GM23338 (cell line): ENCODE measurements at regions not wholly inside any gene's neighbourhood (a gene's known extent, or its start where the extent isn't known, plus 50 kb on each side); places are given as distances from the start of the nearest gene placed in this dataset.

Experiments
- ATAC-seq: fragments of 200-7000 bp; cut with Tn5 transposase; 3 replicates; pipeline ENCODE4 v1.9.1; 2020
- DNase-seq: peaks from one replicate; pipeline ENCODE4 v3.0.0-alpha.2; 2015; ENCODE audit warnings: low spot score
- H2AFZ ChIP-seq: fragments of 200-600 bp; sonication (generic); 2 replicates; pipeline ENCODE4 v1.8.0; 2016; ENCODE audit warnings: antibody characterized with exemption, mild to moderate bottlenecking, moderate library complexity
- H3F3A ChIP-seq: fragments of 200-600 bp; sonication (generic); replicated peaks from 2 replicates; pipeline ENCODE4 v1.8.0; 2017; ENCODE audit warnings: antibody characterized with exemption, mixed run types, low read depth
- H3K27ac ChIP-seq: fragments of 200-600 bp; sonication (generic); 2 replicates; pipeline ENCODE4 v1.6.1; 2016; ENCODE audit warnings: low read depth
- H3K27me3 ChIP-seq: fragments of 200-600 bp; sonication (generic); 2 replicates; pipeline ENCODE4 v1.8.0; 2016; ENCODE audit warnings: mild to moderate bottlenecking, mixed run types, moderate library complexity; ENCODE audit not compliant: insufficient read depth
- H3K36me3 ChIP-seq: fragments of 200-600 bp; sonication (generic); 2 replicates; pipeline ENCODE4 v1.8.0; 2016; ENCODE audit warnings: mild to moderate bottlenecking; ENCODE audit not compliant: insufficient read depth
- H3K4me1 ChIP-seq: fragments of 200-600 bp; sonication (generic); 2 replicates; pipeline ENCODE4 v1.8.0; 2016; ENCODE audit warnings: mild to moderate bottlenecking, moderate library complexity; ENCODE audit not compliant: insufficient read depth
- H3K4me2 ChIP-seq: fragments of 200-600 bp; sonication (generic); 2 replicates; pipeline ENCODE4 v1.7.1; 2017; ENCODE audit warnings: mixed run types
- H3K4me3 ChIP-seq: fragments of 200-600 bp; sonication (generic); 2 replicates; pipeline ENCODE4 v1.6.1; 2016; ENCODE audit warnings: mixed run types
- H3K79me2 ChIP-seq: fragments of 200-600 bp; sonication (generic); replicated peaks from 2 replicates; pipeline ENCODE4 v1.8.0; 2017; ENCODE audit warnings: mild to moderate bottlenecking; ENCODE audit not compliant: insufficient read depth
- H3K9me2 ChIP-seq: fragments of 200-600 bp; sonication (generic); 2 replicates; pipeline ENCODE4 v1.8.0; 2017; ENCODE audit not compliant: insufficient read depth
- H4K20me1 ChIP-seq: fragments of 200-600 bp; sonication (generic); replicated peaks from 2 replicates; pipeline ENCODE4 v1.8.0; 2017; ENCODE audit warnings: mild to moderate bottlenecking; ENCODE audit not compliant: insufficient read depth
- H3K27ac Mint-ChIP-seq: 2 replicates; pipeline ENCODE4 v1.8.0; 2020; ENCODE audit warnings: inconsistent platforms, mild to moderate bottlenecking, moderate library complexity, mixed read lengths
- H3K27me3 Mint-ChIP-seq: 3 replicates; pipeline ENCODE4 v1.8.0; 2022; ENCODE audit warnings: low read depth, mild to moderate bottlenecking, moderate library complexity, mixed read lengths, inconsistent platforms; ENCODE audit not compliant: insufficient read depth, poor library complexity
- H3K36me3 Mint-ChIP-seq: 3 replicates; pipeline ENCODE4 v1.8.0; 2021; ENCODE audit warnings: low read depth, mild to moderate bottlenecking, inconsistent platforms, moderate library complexity, mixed read lengths
- H3K4me1 Mint-ChIP-seq: 3 replicates; pipeline ENCODE4 v1.8.0; 2020; ENCODE audit warnings: mild to moderate bottlenecking, inconsistent platforms, mixed read lengths
- H3K4me3 Mint-ChIP-seq: 3 replicates; pipeline ENCODE4 v1.8.0; 2021; ENCODE audit warnings: moderate library complexity, mild to moderate bottlenecking, inconsistent platforms, mixed read lengths
- H3K9me3 Mint-ChIP-seq: 3 replicates; pipeline ENCODE4 v1.8.0; 2020; ENCODE audit warnings: moderate library complexity, mild to moderate bottlenecking, inconsistent platforms, mixed read lengths
- CREB1 ChIP-seq: fragments of 250-450 bp; sonication (Bioruptor Pico); IDR thresholded peaks from 2 replicates; pipeline ENCODE4 v1.5.0; 2020; ENCODE audit warnings: low read depth, mild to moderate bottlenecking, moderate library complexity
- ETS1 ChIP-seq: IDR thresholded peaks from 2 replicates; pipeline ENCODE4 v1.6.1; 2016; ENCODE audit warnings: antibody characterized with exemption
- EZH2 ChIP-seq: fragments of 200-600 bp; sonication (generic); IDR thresholded peaks from one replicate; pipeline ENCODE4 v1.8.0; 2017; ENCODE audit warnings: antibody characterized with exemption, mild to moderate bottlenecking, low read depth; ENCODE audit not compliant: unreplicated experiment
- EZH2phosphoT487 ChIP-seq: fragments of 200-600 bp; sonication (generic); IDR thresholded peaks from one replicate; pipeline ENCODE4 v1.8.1; 2018; ENCODE audit warnings: antibody characterized with exemption; ENCODE audit not compliant: unreplicated experiment
- JUNB ChIP-seq: IDR thresholded peaks from one replicate; pipeline ENCODE4 v1.6.1; 2016; ENCODE audit warnings: antibody characterized with exemption; ENCODE audit not compliant: unreplicated experiment
- NANOG ChIP-seq: IDR thresholded peaks from 2 replicates; pipeline ENCODE4 v1.6.1; 2016; ENCODE audit warnings: antibody characterized with exemption, borderline replicate concordance
- POLR2AphosphoS5 ChIP-seq: IDR thresholded peaks from 2 replicates; pipeline ENCODE4 v1.6.1; 2016; ENCODE audit warnings: antibody characterized with exemption, low read depth
- REST ChIP-seq: IDR thresholded peaks from one replicate; pipeline ENCODE4 v1.6.1; 2018; ENCODE audit warnings: antibody characterized with exemption; ENCODE audit not compliant: unreplicated experiment
- STAT1 ChIP-seq: IDR thresholded peaks from one replicate; pipeline ENCODE4 v1.6.1; 2016; ENCODE audit warnings: antibody characterized with exemption; ENCODE audit not compliant: unreplicated experiment
- ZNF114 ChIP-seq: fragments of 250-450 bp; sonication (Bioruptor Pico); IDR thresholded peaks from 2 replicates; pipeline ENCODE4 v1.5.0; 2020; ENCODE audit warnings: mild to moderate bottlenecking, moderate library complexity
- ZNF331 ChIP-seq: fragments of 250-450 bp; sonication (Bioruptor Pico); IDR thresholded peaks from 2 replicates; pipeline ENCODE4 v1.5.0; 2020; ENCODE audit warnings: low read depth, mild to moderate bottlenecking, moderate library complexity
- TF ChIP-seq, protein P1 (sequence below): fragments of 250-450 bp; sonication (Bioruptor Pico); IDR thresholded peaks from 2 replicates; pipeline ENCODE4 v1.5.0; 2020; ENCODE audit warnings: mild to moderate bottlenecking, moderate library complexity
- TF ChIP-seq, protein P2 (sequence below), 2 experiments: fragments of 200-600 bp in 1 of 2; sonication (generic) in 1 of 2; conservative IDR thresholded peaks; 2 replicates each; pipeline versions ENCODE4 v1.5.1 to v1.6.1; 2016 to 2017; ENCODE audit warnings: antibody characterized with exemption in 2 of 2, low read depth in 2 of 2, mild to moderate bottlenecking in 2 of 2, moderate library complexity in 1 of 2

GRCh38 chr4:180618396-180618795 lies 1624.8 kb upstream of the TENM3 start:
- TF ChIP-seq REST (no peak), POLR2AphosphoS5 (no peak), STAT1 (no peak), ZNF331 (CRISPR knock-in tag) (no peak), CREB1 (CRISPR knock-in tag) (no peak), EZH2phosphoT487 (no peak), ETS1 (no peak), ZNF114 (CRISPR knock-in tag) (no peak), JUNB (no peak), EZH2 (no peak), NANOG (no peak)
- TF ChIP-seq, protein P1, sequence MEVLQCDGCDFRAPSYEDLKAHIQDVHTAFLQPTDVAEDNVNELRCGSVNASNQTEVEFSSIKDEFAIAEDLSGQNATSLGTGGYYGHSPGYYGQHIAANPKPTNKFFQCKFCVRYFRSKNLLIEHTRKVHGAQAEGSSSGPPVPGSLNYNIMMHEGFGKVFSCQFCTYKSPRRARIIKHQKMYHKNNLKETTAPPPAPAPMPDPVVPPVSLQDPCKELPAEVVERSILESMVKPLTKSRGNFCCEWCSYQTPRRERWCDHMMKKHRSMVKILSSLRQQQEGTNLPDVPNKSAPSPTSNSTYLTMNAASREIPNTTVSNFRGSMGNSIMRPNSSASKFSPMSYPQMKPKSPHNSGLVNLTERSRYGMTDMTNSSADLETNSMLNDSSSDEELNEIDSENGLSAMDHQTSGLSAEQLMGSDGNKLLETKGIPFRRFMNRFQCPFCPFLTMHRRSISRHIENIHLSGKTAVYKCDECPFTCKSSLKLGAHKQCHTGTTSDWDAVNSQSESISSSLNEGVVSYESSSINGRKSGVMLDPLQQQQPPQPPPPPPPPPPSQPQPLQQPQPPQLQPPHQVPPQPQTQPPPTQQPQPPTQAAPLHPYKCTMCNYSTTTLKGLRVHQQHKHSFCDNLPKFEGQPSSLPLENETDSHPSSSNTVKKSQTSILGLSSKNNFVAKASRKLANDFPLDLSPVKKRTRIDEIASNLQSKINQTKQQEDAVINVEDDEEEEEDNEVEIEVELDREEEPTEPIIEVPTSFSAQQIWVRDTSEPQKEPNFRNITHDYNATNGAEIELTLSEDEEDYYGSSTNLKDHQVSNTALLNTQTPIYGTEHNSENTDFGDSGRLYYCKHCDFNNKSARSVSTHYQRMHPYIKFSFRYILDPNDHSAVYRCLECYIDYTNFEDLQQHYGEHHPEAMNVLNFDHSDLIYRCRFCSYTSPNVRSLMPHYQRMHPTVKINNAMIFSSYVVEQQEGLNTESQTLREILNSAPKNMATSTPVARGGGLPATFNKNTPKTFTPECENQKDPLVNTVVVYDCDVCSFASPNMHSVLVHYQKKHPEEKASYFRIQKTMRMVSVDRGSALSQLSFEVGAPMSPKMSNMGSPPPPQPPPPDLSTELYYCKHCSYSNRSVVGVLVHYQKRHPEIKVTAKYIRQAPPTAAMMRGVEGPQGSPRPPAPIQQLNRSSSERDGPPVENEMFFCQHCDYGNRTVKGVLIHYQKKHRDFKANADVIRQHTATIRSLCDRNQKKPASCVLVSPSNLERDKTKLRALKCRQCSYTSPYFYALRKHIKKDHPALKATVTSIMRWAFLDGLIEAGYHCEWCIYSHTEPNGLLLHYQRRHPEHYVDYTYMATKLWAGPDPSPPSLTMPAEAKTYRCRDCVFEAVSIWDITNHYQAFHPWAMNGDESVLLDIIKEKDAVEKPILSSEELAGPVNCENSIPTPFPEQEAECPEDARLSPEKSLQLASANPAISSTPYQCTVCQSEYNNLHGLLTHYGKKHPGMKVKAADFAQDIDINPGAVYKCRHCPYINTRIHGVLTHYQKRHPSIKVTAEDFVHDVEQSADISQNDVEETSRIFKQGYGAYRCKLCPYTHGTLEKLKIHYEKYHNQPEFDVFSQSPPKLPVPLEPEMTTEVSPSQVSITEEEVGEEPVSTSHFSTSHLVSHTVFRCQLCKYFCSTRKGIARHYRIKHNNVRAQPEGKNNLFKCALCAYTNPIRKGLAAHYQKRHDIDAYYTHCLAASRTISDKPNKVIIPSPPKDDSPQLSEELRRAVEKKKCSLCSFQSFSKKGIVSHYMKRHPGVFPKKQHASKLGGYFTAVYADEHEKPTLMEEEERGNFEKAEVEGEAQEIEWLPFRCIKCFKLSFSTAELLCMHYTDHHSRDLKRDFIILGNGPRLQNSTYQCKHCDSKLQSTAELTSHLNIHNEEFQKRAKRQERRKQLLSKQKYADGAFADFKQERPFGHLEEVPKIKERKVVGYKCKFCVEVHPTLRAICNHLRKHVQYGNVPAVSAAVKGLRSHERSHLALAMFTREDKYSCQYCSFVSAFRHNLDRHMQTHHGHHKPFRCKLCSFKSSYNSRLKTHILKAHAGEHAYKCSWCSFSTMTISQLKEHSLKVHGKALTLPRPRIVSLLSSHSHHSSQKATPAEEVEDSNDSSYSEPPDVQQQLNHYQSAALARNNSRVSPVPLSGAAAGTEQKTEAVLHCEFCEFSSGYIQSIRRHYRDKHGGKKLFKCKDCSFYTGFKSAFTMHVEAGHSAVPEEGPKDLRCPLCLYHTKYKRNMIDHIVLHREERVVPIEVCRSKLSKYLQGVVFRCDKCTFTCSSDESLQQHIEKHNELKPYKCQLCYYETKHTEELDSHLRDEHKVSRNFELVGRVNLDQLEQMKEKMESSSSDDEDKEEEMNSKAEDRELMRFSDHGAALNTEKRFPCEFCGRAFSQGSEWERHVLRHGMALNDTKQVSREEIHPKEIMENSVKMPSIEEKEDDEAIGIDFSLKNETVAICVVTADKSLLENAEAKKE: no peak
- TF ChIP-seq, protein P2, sequence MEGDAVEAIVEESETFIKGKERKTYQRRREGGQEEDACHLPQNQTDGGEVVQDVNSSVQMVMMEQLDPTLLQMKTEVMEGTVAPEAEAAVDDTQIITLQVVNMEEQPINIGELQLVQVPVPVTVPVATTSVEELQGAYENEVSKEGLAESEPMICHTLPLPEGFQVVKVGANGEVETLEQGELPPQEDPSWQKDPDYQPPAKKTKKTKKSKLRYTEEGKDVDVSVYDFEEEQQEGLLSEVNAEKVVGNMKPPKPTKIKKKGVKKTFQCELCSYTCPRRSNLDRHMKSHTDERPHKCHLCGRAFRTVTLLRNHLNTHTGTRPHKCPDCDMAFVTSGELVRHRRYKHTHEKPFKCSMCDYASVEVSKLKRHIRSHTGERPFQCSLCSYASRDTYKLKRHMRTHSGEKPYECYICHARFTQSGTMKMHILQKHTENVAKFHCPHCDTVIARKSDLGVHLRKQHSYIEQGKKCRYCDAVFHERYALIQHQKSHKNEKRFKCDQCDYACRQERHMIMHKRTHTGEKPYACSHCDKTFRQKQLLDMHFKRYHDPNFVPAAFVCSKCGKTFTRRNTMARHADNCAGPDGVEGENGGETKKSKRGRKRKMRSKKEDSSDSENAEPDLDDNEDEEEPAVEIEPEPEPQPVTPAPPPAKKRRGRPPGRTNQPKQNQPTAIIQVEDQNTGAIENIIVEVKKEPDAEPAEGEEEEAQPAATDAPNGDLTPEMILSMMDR (conservative IDR thresholded peaks at IDR 0.05; ENCODE audit: low read depth in 2 of 2): no peak
- no peak overlapping the region for H3K27ac ChIP-seq
- Mint-ChIP-seq H3K9me3 (no peaks in the 10 kb centered on the region), H3K27me3 (no peaks in the 10 kb centered on the region), H3K36me3 (no peaks in the 10 kb centered on the region), H3K27ac (no peak overlapping the region), H3K4me3 (no peak overlapping the region), H3K4me1 (peaks cover 11% of the 10 kb centered on the region)
- no peaks in the 10 kb centered on the region for H3K4me1 ChIP-seq
- H3K79me2 ChIP-seq: no peaks in the 10 kb centered on the region
- H3K4me3 ChIP-seq: no peak overlapping the region
- H4K20me1 ChIP-seq: no peaks in the 10 kb centered on the region
- H3K4me2 ChIP-seq: no peak overlapping the region
- DNase-seq (no peak), ATAC-seq (no peak)
- no peaks in the 10 kb centered on the region for H3K36me3 ChIP-seq
- no peak overlapping the region for H2AFZ ChIP-seq
- H3K9me2 ChIP-seq: peaks cover 3% of the 10 kb centered on the region; the same call in 1 of the 2 replicates
- H3F3A ChIP-seq: no peaks in the 10 kb centered on the region
- no peaks in the 10 kb centered on the region for H3K27me3 ChIP-seq
